NB4 (cell line): ENCODE measurements at regions not wholly inside any gene's neighbourhood (a gene's known extent, or its start where the extent isn't known, plus 50 kb on each side); places are given as distances from the start of the nearest gene placed in this dataset.
"Not testable (repeated sequence)": the region's sequence is repeated elsewhere in the genome, so short reads cannot be mapped to it uniquely, and the experiment has no call there.

ENCODE experiments used
- DNase-seq: peaks from one replicate; pipeline ENCODE4 v3.0.0; 2010; ENCODE audit warnings: low read depth
- H3K4me3 ChIP-seq: one replicate; pipeline ENCODE4 v1.5.1; 2011; ENCODE audit warnings: mild to moderate bottlenecking, low read depth, low read length, moderate library complexity
- MAX ChIP-seq: IDR thresholded peaks from 2 replicates; pipeline ENCODE4 v1.6.1; 2011; ENCODE audit warnings: low read depth, low read length
- MYC ChIP-seq: IDR thresholded peaks from 2 replicates; pipeline ENCODE4 v1.6.1; 2011; ENCODE audit warnings: low read depth, low read length
- POLR2A ChIP-seq: IDR thresholded peaks from 2 replicates; pipeline ENCODE4 v1.6.1; 2011; ENCODE audit warnings: mild to moderate bottlenecking; ENCODE audit not compliant: insufficient read length; ENCODE audit errors: extremely low read depth
- TF ChIP-seq, protein P1 (sequence below): IDR thresholded peaks from one replicate; pipeline ENCODE4 v1.5.1; 2012; ENCODE audit warnings: low read depth, low read length

DNA sequence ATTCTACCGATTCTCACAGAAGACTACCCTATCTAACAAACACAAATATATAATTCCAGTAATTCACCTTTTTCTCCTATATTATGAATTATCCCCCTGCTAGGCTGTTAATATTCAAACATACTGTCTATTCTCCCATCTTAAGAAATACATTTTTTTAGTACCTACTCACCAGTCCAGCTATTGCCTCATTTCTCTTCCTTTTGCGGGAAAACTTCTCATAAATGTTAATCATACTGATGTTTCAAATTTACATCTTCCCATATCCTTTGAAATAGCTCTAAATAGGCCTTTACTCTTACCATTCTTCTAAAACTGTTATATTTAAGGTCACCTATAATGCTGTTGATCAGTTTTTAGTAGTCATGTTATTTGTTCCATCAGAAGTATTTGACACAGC lies 759.1 kb upstream of the SLIT2 start:
- DNase-seq = no peak
- H3K4me3 ChIP-seq = no peak overlapping the region
- no peak for TF ChIP-seq MYC

DNA sequence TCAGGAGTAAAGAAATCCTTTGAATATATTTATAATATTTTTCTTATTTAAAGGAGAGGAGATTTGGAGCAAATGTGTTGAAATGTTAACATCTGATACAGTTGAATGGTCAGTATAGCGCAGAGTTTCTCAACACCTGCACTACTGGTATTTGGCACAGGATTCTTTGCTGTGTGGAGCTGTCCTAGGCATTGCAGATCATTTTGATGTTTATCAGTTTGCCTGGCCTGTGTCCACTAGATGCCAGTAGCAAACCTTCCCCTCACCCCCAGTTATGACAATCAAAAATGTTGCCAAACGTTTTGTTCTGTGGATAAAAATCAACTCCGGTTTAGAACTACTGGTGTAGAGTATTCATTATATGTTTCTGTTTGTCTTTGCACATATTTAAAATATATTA lies 765.3 kb upstream of the SLIT2 start:
- TF ChIP-seq MYC = no peak
- TF ChIP-seq, protein P1, sequence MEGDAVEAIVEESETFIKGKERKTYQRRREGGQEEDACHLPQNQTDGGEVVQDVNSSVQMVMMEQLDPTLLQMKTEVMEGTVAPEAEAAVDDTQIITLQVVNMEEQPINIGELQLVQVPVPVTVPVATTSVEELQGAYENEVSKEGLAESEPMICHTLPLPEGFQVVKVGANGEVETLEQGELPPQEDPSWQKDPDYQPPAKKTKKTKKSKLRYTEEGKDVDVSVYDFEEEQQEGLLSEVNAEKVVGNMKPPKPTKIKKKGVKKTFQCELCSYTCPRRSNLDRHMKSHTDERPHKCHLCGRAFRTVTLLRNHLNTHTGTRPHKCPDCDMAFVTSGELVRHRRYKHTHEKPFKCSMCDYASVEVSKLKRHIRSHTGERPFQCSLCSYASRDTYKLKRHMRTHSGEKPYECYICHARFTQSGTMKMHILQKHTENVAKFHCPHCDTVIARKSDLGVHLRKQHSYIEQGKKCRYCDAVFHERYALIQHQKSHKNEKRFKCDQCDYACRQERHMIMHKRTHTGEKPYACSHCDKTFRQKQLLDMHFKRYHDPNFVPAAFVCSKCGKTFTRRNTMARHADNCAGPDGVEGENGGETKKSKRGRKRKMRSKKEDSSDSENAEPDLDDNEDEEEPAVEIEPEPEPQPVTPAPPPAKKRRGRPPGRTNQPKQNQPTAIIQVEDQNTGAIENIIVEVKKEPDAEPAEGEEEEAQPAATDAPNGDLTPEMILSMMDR = peak; percentile 3
- no peak overlapping the region for H3K4me3 ChIP-seq
- DNase-seq = peak; percentile 14

- no peak for DNase-seq
- TF ChIP-seq, protein P1 = no peak
- TF ChIP-seq MYC (no peak), MAX (no peak), POLR2A (no peak)
- no peak overlapping the region for H3K4me3 ChIP-seq
Observed at GRCh38 chr4:19478791-19479190, 772.9 kb upstream of the SLIT2 start.

DNA sequence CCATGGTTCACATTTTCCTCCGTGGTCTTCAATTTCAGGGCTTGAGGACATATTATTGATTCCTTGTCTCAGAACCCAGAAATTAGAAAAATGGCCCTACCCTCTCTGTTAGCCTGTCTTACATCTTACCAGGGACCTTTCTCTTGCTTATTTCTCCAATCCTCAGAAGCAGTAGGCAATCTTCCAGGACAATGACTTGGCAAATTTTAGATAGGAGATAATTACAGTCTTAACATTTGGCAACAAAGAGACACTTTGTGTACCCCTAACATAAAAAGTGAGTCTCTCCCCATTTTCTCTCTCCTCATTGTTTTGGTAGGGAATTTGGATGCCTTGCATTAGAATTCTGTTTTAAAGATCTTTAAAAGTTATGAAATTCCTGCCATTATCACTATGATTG lies 778.1 kb upstream of the SLIT2 start:
- no peak for DNase-seq
- TF ChIP-seq, protein P1 = no peak
- TF ChIP-seq POLR2A (no peak), MAX (no peak), MYC (no peak)
- no peak overlapping the region for H3K4me3 ChIP-seq

- DNase-seq = no peak
- TF ChIP-seq, protein P1 = no peak
- TF ChIP-seq MYC = no peak
- no peak for TF ChIP-seq POLR2A
- no peak for TF ChIP-seq MAX
- H3K4me3 ChIP-seq = no peak overlapping the region
Observed at GRCh38 chr4:19472666-19473065, 779.0 kb upstream of the SLIT2 start.

DNA sequence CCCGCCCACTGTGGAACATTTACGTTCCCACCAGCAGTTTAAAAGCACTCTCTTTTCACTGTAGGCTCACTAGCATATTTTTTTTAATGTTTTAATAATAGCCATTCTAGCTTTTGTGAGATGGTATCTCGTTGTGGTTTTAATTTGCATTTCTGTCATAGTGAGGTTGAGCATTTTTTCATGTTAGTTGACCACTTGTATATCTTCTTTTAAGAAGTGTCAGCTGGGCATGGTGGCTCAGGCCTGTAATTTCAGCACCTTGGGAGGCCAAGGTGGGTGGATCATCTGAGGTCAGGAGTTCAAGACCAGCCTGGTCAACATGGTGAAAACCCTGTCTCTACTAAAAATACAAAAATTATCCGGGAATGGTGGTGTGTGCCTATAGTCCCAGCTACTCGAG lies 781.7 kb upstream of the SLIT2 start:
- not testable (repeated sequence) for H3K4me3 ChIP-seq, DNase-seq

DNA sequence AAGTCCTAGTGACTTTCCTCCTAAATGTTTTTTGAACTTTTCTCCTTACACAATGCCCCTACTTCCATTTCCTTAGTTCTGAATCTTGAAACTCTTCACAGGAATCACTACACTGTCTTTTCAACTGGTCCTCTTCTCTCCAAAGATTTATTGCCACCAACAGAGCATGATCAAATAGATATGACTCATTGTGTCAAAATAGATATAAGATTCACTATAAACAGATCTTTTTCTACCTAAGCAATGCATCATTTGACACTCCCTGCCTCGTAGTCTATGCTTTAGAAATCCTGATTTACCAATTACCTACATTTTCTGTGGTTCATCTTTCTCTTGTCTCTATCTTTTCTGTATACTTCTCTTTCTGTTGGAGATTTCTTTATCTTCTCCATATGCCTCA lies 789.6 kb upstream of the SLIT2 start:
- DNase-seq = no peak
- no peak overlapping the region for H3K4me3 ChIP-seq
- TF ChIP-seq POLR2A = no peak
- TF ChIP-seq MAX = no peak

DNA sequence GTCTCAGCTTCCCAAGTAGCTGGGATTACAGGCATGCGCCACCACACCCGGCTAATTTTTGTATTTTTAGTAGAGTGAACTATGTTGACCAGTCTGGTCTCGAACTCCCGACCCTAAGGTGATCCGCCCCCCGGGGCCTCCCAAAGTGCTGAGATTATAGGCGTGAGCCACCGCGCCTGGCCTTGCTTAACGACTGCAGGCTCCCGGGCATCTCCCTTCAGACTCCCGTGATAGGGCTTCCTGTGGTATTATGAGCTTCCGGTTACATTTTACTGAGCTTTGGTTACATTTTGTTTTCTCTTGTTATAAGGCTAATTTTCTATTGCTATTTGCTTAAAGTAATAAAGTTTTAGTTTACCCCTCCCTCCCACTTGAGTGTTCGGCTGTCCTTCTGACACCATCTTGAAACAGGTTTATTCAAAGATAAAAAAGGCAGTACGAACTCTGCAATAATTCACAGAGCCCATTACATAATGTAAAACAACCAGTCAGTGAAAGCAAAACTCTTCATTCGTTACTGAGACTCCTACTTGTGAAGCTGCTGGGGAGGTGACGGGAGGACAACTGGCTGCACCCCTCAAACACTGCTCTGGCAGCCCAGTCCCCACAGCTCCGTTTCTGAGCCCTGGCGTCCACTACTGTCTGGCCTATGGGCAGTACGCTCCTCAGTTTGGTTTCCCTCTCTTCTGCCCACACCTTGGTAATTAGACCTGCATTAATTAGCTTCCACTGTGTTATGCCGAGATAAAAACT lies 795.7 kb upstream of the SLIT2 start:
- DNase-seq = no peak
- no peak for TF ChIP-seq POLR2A
- no peak for TF ChIP-seq MAX
- TF ChIP-seq, protein P1 = no peak
- no peak overlapping the region for H3K4me3 ChIP-seq
